DOHH2 (cell line): ENCODE measurements at regions not wholly inside any gene's neighbourhood (a gene's known extent, or its start where the extent isn't known, plus 50 kb on each side); places are given as distances from the start of the nearest gene placed in this dataset.

Source experiments
- H3F3A ChIP-seq: fragments of 200-600 bp; sonication (generic), shearing (Covaris generic); 2 replicates; pipeline ENCODE4 v1.6.0; 2016; ENCODE audit warnings: antibody characterized with exemption, mild to moderate bottlenecking; ENCODE audit not compliant: control insufficient read depth, insufficient read depth
- H3K27ac ChIP-seq: fragments of 200-600 bp; sonication (generic); 2 replicates; pipeline ENCODE4 v1.5.1; 2014; ENCODE audit warnings: low read depth, mild to moderate bottlenecking, low read length, moderate library complexity
- H3K27me3 ChIP-seq: fragments of 200-600 bp; sonication (generic); 2 replicates; pipeline ENCODE4 v1.6.1; 2014; ENCODE audit warnings: mild to moderate bottlenecking, low read length, mixed read lengths; ENCODE audit not compliant: control insufficient read depth
- H3K36me3 ChIP-seq: fragments of 200-600 bp; sonication (generic); 2 replicates; pipeline ENCODE4 v1.6.1; 2014; ENCODE audit warnings: mild to moderate bottlenecking, low read length, moderate library complexity, mixed read lengths; ENCODE audit not compliant: control insufficient read depth
- H3K4me1 ChIP-seq: fragments of 200-600 bp; sonication (generic); 2 replicates; pipeline ENCODE4 v1.6.1; 2014; ENCODE audit warnings: mild to moderate bottlenecking, low read length, mixed read lengths; ENCODE audit not compliant: control insufficient read depth
- H3K4me2 ChIP-seq: fragments of 200-600 bp; sonication (generic); 2 replicates; pipeline ENCODE4 v1.6.0; 2014; ENCODE audit warnings: mild to moderate bottlenecking, low read length, moderate library complexity
- H3K4me3 ChIP-seq: fragments of 200-600 bp; sonication (generic); 2 replicates; pipeline ENCODE4 v1.5.1; 2014; ENCODE audit warnings: mild to moderate bottlenecking, low read length, mixed read lengths
- H3K79me2 ChIP-seq: fragments of 200-600 bp; sonication (generic); 2 replicates; pipeline ENCODE4 v1.6.1; 2014; ENCODE audit warnings: mild to moderate bottlenecking, low read length, mixed read lengths; ENCODE audit not compliant: control insufficient read depth
- H3K9me2 ChIP-seq: fragments of 200-600 bp; sonication (generic); replicated peaks from 2 replicates; pipeline ENCODE4 v1.6.1; 2014; ENCODE audit warnings: mild to moderate bottlenecking, low read length, mixed read lengths; ENCODE audit not compliant: control insufficient read depth
- H3K9me3 ChIP-seq: fragments of 200-600 bp; sonication (generic); 2 replicates; pipeline ENCODE4 v1.6.1; 2014; ENCODE audit warnings: antibody characterized with exemption, low read length, mixed read lengths; ENCODE audit not compliant: control insufficient read depth, insufficient read depth
- H4K20me1 ChIP-seq: fragments of 200-600 bp; sonication (generic); 2 replicates; pipeline ENCODE4 v1.6.0; 2014; ENCODE audit warnings: low read depth, mild to moderate bottlenecking, antibody characterized with exemption, low read length, moderate library complexity; ENCODE audit not compliant: control insufficient read depth, insufficient read depth
- EZH2phosphoT487 ChIP-seq: fragments of 200-600 bp; sonication (generic); IDR thresholded peaks from 2 replicates; pipeline ENCODE4 v1.6.1; 2017; ENCODE audit warnings: borderline replicate concordance, mild to moderate bottlenecking, antibody characterized with exemption, low read length, moderate library complexity, mixed read lengths
- TF ChIP-seq, protein P1 (sequence below): fragments of 200-600 bp; sonication (generic); IDR thresholded peaks from one replicate; pipeline ENCODE4 v1.5.1; 2014; ENCODE audit warnings: antibody characterized with exemption, mild to moderate bottlenecking, low read depth, low read length; ENCODE audit not compliant: poor library complexity, severe bottlenecking

DNA sequence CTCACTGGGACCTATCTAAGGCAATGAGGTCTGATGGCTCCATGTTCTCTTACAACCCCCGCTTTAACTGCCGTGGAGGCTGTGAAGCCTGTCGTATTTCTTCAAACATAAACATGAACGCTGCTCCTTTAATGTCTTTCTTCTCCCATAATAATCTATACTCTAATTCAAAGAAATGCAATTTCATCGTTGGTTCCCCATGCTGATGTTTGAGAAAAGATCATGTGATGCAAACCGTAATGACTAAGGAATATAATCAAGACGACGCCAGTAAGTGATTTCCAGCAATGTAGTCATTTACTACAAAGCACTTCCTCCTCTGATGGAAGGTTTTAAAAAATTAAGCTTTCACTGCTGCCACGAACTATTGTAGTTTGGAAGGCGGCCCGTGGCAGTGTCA, 102.6 kb upstream of the NEBL start:
- H3K36me3 ChIP-seq: no peaks in the 10 kb centered on the region
- H3K4me1 ChIP-seq: no peaks in the 10 kb centered on the region
- TF ChIP-seq, protein P1, sequence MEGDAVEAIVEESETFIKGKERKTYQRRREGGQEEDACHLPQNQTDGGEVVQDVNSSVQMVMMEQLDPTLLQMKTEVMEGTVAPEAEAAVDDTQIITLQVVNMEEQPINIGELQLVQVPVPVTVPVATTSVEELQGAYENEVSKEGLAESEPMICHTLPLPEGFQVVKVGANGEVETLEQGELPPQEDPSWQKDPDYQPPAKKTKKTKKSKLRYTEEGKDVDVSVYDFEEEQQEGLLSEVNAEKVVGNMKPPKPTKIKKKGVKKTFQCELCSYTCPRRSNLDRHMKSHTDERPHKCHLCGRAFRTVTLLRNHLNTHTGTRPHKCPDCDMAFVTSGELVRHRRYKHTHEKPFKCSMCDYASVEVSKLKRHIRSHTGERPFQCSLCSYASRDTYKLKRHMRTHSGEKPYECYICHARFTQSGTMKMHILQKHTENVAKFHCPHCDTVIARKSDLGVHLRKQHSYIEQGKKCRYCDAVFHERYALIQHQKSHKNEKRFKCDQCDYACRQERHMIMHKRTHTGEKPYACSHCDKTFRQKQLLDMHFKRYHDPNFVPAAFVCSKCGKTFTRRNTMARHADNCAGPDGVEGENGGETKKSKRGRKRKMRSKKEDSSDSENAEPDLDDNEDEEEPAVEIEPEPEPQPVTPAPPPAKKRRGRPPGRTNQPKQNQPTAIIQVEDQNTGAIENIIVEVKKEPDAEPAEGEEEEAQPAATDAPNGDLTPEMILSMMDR: no peak
- no peak for TF ChIP-seq EZH2phosphoT487
- no peak overlapping the region for H3K4me3 ChIP-seq
- no peaks in the 10 kb centered on the region for H3K9me3 ChIP-seq
- no peak overlapping the region for H3K27ac ChIP-seq
- H3K27me3 ChIP-seq: no peaks in the 10 kb centered on the region
- H3K9me2 ChIP-seq: no peaks in the 10 kb centered on the region
- no peaks in the 10 kb centered on the region for H3F3A ChIP-seq
- no peaks in the 10 kb centered on the region for H3K79me2 ChIP-seq
- H4K20me1 ChIP-seq: no peaks in the 10 kb centered on the region
- no peak overlapping the region for H3K4me2 ChIP-seq

DNA sequence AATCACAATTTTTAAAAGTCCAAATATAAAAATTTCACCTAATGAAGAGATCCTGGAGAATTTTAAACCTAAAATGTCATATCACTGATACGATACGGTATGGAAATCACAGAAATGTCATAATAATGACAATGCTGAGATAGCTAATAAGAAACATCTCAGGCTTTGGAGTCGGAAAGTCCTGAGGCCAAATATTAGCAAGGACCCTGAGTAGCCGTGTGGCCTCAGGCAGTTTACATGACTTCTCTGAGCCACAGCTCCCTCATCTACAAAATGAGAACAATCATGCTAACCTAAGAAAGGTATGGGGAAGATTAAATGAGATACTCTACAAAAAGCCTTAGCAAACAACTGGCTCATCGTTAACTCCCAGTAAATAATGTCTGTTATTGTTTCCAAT, 100.9 kb upstream of the NEBL start:
- Histone ChIP-seq H3K79me2 (no peaks in the 10 kb centered on the region), H3K4me1 (no peaks in the 10 kb centered on the region), H3K27ac (no peak overlapping the region), H3F3A (no peaks in the 10 kb centered on the region), H3K27me3 (no peaks in the 10 kb centered on the region), H4K20me1 (no peaks in the 10 kb centered on the region), H3K9me3 (no peaks in the 10 kb centered on the region), H3K9me2 (no peaks in the 10 kb centered on the region), H3K4me2 (no peak overlapping the region), H3K36me3 (no peaks in the 10 kb centered on the region), H3K4me3 (no peak overlapping the region)
- no peak for TF ChIP-seq EZH2phosphoT487
- TF ChIP-seq, protein P1: no peak

DNA sequence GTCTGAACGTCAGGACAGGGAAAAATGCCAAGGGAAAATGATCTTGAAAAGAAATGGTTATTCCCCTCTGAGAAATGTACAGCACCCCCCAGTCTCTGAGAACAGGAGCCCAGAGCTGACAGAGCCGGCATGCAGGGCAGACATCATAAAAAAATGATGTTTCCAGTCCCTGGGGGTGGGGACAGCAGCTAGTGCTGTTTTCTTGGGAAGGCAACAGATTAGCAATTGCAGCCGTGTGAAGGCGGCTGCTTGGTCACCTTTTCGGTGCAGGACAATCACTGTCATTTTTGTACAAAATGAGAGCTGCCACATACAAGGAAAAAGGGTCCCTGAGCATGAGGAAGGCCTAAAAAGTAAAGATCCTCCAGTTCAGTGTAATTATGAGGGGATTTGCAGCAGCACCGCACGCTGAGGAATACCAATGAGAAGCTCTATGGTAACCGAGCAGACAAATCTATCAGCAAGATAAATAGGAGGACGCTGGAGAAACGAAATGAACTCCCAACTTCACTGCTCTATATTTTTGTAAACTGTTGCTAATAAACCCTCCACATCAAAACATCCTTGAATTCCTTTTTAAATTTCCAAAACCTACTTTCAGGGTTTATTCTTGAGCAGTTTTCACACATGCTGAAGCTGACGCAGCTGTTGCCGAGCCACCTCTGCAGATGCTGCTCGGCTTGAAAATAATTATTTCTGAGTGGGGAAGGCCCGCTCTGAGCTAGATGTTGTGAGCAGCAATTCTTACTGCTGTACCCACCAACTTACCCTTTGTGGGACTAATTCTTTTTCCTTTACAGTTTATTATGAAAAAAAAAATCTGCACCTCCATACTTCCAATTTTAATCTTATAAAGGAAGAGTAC, 98.2 kb upstream of the NEBL start:
- Histone ChIP-seq H3K27ac (no peak overlapping the region), H3K4me3 (no peak overlapping the region), H3K9me3 (no peaks in the 10 kb centered on the region), H3K9me2 (no peaks in the 10 kb centered on the region), H3F3A (no peaks in the 10 kb centered on the region), H3K4me1 (no peaks in the 10 kb centered on the region), H3K36me3 (no peaks in the 10 kb centered on the region), H3K27me3 (no peaks in the 10 kb centered on the region), H4K20me1 (no peaks in the 10 kb centered on the region), H3K4me2 (no peak overlapping the region), H3K79me2 (no peaks in the 10 kb centered on the region)
- TF ChIP-seq EZH2phosphoT487: no peak
- TF ChIP-seq, protein P1: no peak
